K562 (cell line): ENCODE measurements at regions not wholly inside any gene's neighbourhood (a gene's known extent, or its start where the extent isn't known, plus 50 kb on each side); places are given as distances from the start of the nearest gene placed in this dataset.

ENCODE experiments used
- ATAC-seq: fragments of 200-7000 bp; cut with Tn5 transposase; 3 replicates; pipeline ENCODE4 v1.9.1; 2020; ENCODE audit warnings: moderate library complexity
- BruUV-seq: library from RNA; stranded (reverse); fragments of 400-500 nt; replicated peaks from 2 replicates; lab custom pipeline; 2021; lab: Mats Ljungman, UMichigan
- CTCF ChIA-PET: fragments of 300-600 bp; formaldehyde crosslinking; extraction: SDS; loops from one replicate; lab custom pipeline; 2021; ENCODE audit warnings: low intra/inter-chr PET ratio; lab: Yijun Ruan, JAX
- POLR2A ChIA-PET: fragments of 300-600, 350-650 bp; sonication (Branson Sonifier 250); formaldehyde crosslinking; extraction: SDS; loops from one replicate; lab custom pipeline; 2021; ENCODE audit warnings: antibody characterized with exemption, inconsistent platforms; lab: Yijun Ruan, JAX
- DNase-seq, 4 experiments: peaks; one replicate each; pipeline versions ENCODE4 v3.0.0 to v3.0.0-alpha.2; 2011 to 2018; ENCODE audit warnings: low spot score in 3 of 4, mixed read lengths in 3 of 4; ENCODE audit errors: extremely low read depth in 1 of 4
- FAIRE-seq: peaks from 2 replicates; lab custom pipeline; 2011; peaks lifted over from hg19 to GRCh38; lab: Jason Lieb, UNC
- H2AFZ ChIP-seq: 2 replicates; pipeline ENCODE4 v1.6.0; 2011; ENCODE audit warnings: low read depth, low read length, control low read depth, inconsistent platforms
- H3K27ac ChIP-seq: fragments of 200-600 bp; 3 replicates; pipeline ENCODE4 v1.8.0; 2011; ENCODE audit warnings: low read depth, mild to moderate bottlenecking, control low read depth, inconsistent platforms, low read length, moderate library complexity, mixed read lengths; ENCODE audit errors: extremely low read depth
- H3K27me3 ChIP-seq, 2 experiments: fragments of 300-600 bp in 1 of 2; 2 replicates in 1 of 2; 3 replicates in 1 of 2; pipeline versions ENCODE4 v1.6.0 to v1.8.0; 2011; ENCODE audit warnings: inconsistent platforms in 2 of 2, low read length in 2 of 2, mild to moderate bottlenecking in 1 of 2, mixed read lengths in 1 of 2, moderate library complexity in 1 of 2; ENCODE audit not compliant: control insufficient read depth in 2 of 2, insufficient read depth in 2 of 2
- H3K36me3 ChIP-seq: fragments of 300-600 bp; 3 replicates; pipeline ENCODE4 v1.8.0; 2011; ENCODE audit warnings: mild to moderate bottlenecking, low read length, inconsistent platforms; ENCODE audit not compliant: control insufficient read depth, insufficient read depth
- H3K4me1 ChIP-seq, 2 experiments: fragments of 200-600 bp in 1 of 2; replicated peaks in 1 of 2; 2 replicates in 1 of 2; 3 replicates in 1 of 2; pipeline versions ENCODE4 v1.5.1 to v1.8.0; 2011; ENCODE audit warnings: inconsistent platforms in 2 of 2, low read length in 2 of 2, mild to moderate bottlenecking in 1 of 2, mixed read lengths in 1 of 2, moderate library complexity in 1 of 2; ENCODE audit not compliant: control insufficient read depth in 2 of 2, insufficient read depth in 2 of 2
- H3K4me2 ChIP-seq: 2 replicates; pipeline ENCODE4 v1.6.1; 2011; ENCODE audit warnings: low read length, control low read depth, inconsistent platforms, mixed read lengths; ENCODE audit not compliant: insufficient read depth
- H3K4me3 ChIP-seq: fragments of 200-600 bp; sonication (generic), shearing (Covaris generic); 2 replicates; pipeline ENCODE4 v1.5.1; 2016; ENCODE audit warnings: control low read depth, inconsistent platforms
- H3K79me2 ChIP-seq: fragments of 200-600 bp; 3 replicates; pipeline ENCODE4 v1.8.0; 2011; ENCODE audit warnings: low read length, inconsistent platforms; ENCODE audit not compliant: control insufficient read depth, insufficient read depth
- H3K9ac ChIP-seq, 2 experiments: 2 replicates each; pipeline versions ENCODE4 v1.6.0 to v1.6.1; 2011; ENCODE audit warnings: low read depth in 2 of 2, low read length in 2 of 2, control low read depth in 1 of 2, inconsistent platforms in 1 of 2, mild to moderate bottlenecking in 1 of 2, mixed read lengths in 1 of 2; ENCODE audit not compliant: insufficient read depth in 1 of 2
- H3K9me1 ChIP-seq: one replicate; pipeline ENCODE4 v1.6.0; 2011; ENCODE audit warnings: inconsistent platforms, mild to moderate bottlenecking, low read length, moderate library complexity; ENCODE audit not compliant: control insufficient read depth, insufficient read depth
- H3K9me3 ChIP-seq: replicated peaks from 2 replicates; pipeline ENCODE4 v1.5.1; 2011; ENCODE audit warnings: low read depth, low read length, inconsistent platforms; ENCODE audit not compliant: control insufficient read depth, insufficient read depth
- H4K20me1 ChIP-seq: replicated peaks from 2 replicates; pipeline ENCODE4 v1.6.1; 2011; ENCODE audit warnings: low read length, inconsistent platforms, mixed read lengths; ENCODE audit not compliant: control insufficient read depth, insufficient read depth
- HMG20B ChIP-seq: fragments of 250-450 bp; sonication (Bioruptor Pico); IDR thresholded peaks from 2 replicates; pipeline ENCODE4 v1.5.0; 2021; ENCODE audit warnings: mild to moderate bottlenecking
- PML ChIP-seq: IDR thresholded peaks from 2 replicates; pipeline ENCODE4 v1.6.1; 2012; ENCODE audit warnings: low read length, inconsistent platforms
- TBP ChIP-seq: optimal IDR thresholded peaks from 2 replicates; pipeline ENCODE3; 2011; ENCODE audit warnings: low read depth, low read length, improper control_type of control experiment
- U2AF1 ChIP-seq: fragments of 200-400 bp; formaldehyde crosslinking; optimal IDR thresholded peaks from 2 replicates; pipeline ENCODE3; 2017; ENCODE audit warnings: mild to moderate bottlenecking, low read depth, low read length, moderate library complexity
- ZNF23 ChIP-seq: fragments of 250-450 bp; sonication (Bioruptor Pico); IDR thresholded peaks from 2 replicates; pipeline ENCODE4 v1.4.0; 2020; ENCODE audit warnings: mild to moderate bottlenecking
- ZNF507 ChIP-seq: conservative IDR thresholded peaks from 2 replicates; pipeline ENCODE4 v1.6.1; 2017; ENCODE audit warnings: missing genetic modification characterization, missing compliant biosample characterization
- WGBS: fragments of 100-300 bp; shearing (Covaris generic); methylation state at CpG from one replicate; pipeline ENCODE4 v1.1.6; 2016; ENCODE audit warnings: low coverage, mixed read lengths; ENCODE audit not compliant: insufficient coverage; ENCODE audit errors: missing lambda C conversion rate; 5-methylcytosine and 5-hydroxymethylcytosine counted together
- in situ Hi-C: fragments of 300-500 bp; cut with MboI; formaldehyde crosslinking; loops from 4 replicates; pipeline ENCODE4 v1.15.0; 2018; ENCODE audit warnings: inconsistent platforms, mixed read lengths
- intact Hi-C: fragments of 100-400 bp; cut with micrococcal nuclease; formaldehyde crosslinking; loops from 2 replicates; pipeline ENCODE4 v1.14.2; 2022
- TF ChIP-seq, protein P1 (sequence below): fragments of 250-450 bp; sonication (Bioruptor Pico); IDR thresholded peaks from 2 replicates; pipeline ENCODE4 v1.4.0; 2020; ENCODE audit warnings: mild to moderate bottlenecking, moderate library complexity, borderline replicate concordance
- TF ChIP-seq, protein P2 (sequence below): sonication (generic); formaldehyde crosslinking; IDR thresholded peaks from 2 replicates; pipeline ENCODE4 v1.9.0; 2022; ENCODE audit warnings: mild to moderate bottlenecking, missing genetic modification reagents
- TF ChIP-seq, protein P3 (sequence below): IDR thresholded peaks from 3 replicates; pipeline ENCODE4 v1.6.1; 2011; ENCODE audit warnings: borderline replicate concordance, mild to moderate bottlenecking, moderate library complexity; ENCODE audit not compliant: insufficient read length; ENCODE audit errors: extremely low read depth
- TF ChIP-seq, protein P4 (sequence below): fragments of 150-350 bp; conservative IDR thresholded peaks from 2 replicates; pipeline ENCODE4 v1.6.1; 2014; ENCODE audit warnings: low read length
- TF ChIP-seq, protein P5 (sequence below), 3 experiments: fragments of 200-800 bp in 1 of 3; sonication (Bioruptor generic) in 1 of 3; sonication (generic) in 1 of 3; formaldehyde crosslinking in 1 of 3; IDR thresholded peaks; 2 replicates each; pipeline versions ENCODE4 v1.6.1 to v1.8.0; 2016 to 2022; ENCODE audit warnings: mild to moderate bottlenecking in 2 of 3, missing compliant biosample characterization in 2 of 3, missing genetic modification characterization in 2 of 3, missing genetic modification reagents in 1 of 3

DNA sequence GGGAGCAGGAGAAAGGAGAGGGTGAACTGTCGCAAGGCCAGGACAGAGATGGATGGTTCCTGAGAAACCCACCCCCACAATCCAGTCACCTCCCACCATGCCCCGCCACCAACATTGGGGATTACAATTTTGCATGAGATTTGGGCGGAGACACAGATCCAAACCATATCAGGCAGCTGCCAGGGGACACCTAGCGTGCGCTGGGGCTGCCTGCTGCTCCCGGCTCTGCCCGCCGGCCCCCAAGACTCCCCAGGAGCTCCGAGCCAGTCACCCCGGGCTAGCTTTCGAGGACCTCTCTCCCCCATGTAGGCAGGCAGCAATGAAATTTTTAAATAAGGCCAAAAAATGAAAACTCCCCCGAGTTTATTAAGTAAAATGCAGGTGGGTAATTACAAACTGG lies 111.7 kb downstream of the UNCX start:
- WGBS = 3% methylated on average over 12 of the region's 12 CpGs
- H4K20me1 ChIP-seq = no peaks in the 10 kb centered on the region; the same call in none of the 2 replicates
- no peak for DNase-seq
- no peaks in the 10 kb centered on the region for H3K79me2 ChIP-seq
- H3K9ac ChIP-seq = no peak overlapping the region
- no peaks in the 10 kb centered on the region for H3K36me3 ChIP-seq
- ChIA-PET POLR2A (interaction anchor here (0.6 to 0.7 kb wide), 2 partner anchors 11 to 118 kb away, joined by 3 to 4 read pairs; no protein-coding TSS in a partner anchor), CTCF (no interaction called here)
- no TSS peak for BruUV-seq
- no peak for FAIRE-seq
- peaks cover 0 to 23% of the 10 kb centered on the region in 2 experiments; a peak in 1 of 5 replicates for H3K4me1 ChIP-seq
- no peak overlapping the region for H2AFZ ChIP-seq
- no peak overlapping the region for H3K27ac ChIP-seq
- no peak overlapping the region for H3K4me2 ChIP-seq
- no peaks in the 10 kb centered on the region for H3K9me3 ChIP-seq
- H3K27me3 ChIP-seq = peaks cover 23 to 81% of the 10 kb centered on the region in 2 experiments; a peak in 4 of 5 replicates
- in situ Hi-C loops (no loop called here), intact Hi-C loops (no loop called here)
- H3K4me3 ChIP-seq = no peak overlapping the region
- no peak for ATAC-seq
- H3K9me1 ChIP-seq = no peaks in the 10 kb centered on the region
- TF ChIP-seq PML (no peak), U2AF1 (no peak), ZNF23 (no peak), ZNF507 (no peak), HMG20B (CRISPR knock-in tag) (no peak), TBP (no peak)
- TF ChIP-seq, protein P1, sequence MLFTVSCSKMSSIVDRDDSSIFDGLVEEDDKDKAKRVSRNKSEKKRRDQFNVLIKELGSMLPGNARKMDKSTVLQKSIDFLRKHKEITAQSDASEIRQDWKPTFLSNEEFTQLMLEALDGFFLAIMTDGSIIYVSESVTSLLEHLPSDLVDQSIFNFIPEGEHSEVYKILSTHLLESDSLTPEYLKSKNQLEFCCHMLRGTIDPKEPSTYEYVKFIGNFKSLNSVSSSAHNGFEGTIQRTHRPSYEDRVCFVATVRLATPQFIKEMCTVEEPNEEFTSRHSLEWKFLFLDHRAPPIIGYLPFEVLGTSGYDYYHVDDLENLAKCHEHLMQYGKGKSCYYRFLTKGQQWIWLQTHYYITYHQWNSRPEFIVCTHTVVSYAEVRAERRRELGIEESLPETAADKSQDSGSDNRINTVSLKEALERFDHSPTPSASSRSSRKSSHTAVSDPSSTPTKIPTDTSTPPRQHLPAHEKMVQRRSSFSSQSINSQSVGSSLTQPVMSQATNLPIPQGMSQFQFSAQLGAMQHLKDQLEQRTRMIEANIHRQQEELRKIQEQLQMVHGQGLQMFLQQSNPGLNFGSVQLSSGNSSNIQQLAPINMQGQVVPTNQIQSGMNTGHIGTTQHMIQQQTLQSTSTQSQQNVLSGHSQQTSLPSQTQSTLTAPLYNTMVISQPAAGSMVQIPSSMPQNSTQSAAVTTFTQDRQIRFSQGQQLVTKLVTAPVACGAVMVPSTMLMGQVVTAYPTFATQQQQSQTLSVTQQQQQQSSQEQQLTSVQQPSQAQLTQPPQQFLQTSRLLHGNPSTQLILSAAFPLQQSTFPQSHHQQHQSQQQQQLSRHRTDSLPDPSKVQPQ (CRISPR knock-in tag) = no peak
- TF ChIP-seq, protein P2, sequence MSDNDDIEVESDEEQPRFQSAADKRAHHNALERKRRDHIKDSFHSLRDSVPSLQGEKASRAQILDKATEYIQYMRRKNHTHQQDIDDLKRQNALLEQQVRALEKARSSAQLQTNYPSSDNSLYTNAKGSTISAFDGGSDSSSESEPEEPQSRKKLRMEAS (CRISPR knock-in tag) = no peak
- TF ChIP-seq, protein P3, sequence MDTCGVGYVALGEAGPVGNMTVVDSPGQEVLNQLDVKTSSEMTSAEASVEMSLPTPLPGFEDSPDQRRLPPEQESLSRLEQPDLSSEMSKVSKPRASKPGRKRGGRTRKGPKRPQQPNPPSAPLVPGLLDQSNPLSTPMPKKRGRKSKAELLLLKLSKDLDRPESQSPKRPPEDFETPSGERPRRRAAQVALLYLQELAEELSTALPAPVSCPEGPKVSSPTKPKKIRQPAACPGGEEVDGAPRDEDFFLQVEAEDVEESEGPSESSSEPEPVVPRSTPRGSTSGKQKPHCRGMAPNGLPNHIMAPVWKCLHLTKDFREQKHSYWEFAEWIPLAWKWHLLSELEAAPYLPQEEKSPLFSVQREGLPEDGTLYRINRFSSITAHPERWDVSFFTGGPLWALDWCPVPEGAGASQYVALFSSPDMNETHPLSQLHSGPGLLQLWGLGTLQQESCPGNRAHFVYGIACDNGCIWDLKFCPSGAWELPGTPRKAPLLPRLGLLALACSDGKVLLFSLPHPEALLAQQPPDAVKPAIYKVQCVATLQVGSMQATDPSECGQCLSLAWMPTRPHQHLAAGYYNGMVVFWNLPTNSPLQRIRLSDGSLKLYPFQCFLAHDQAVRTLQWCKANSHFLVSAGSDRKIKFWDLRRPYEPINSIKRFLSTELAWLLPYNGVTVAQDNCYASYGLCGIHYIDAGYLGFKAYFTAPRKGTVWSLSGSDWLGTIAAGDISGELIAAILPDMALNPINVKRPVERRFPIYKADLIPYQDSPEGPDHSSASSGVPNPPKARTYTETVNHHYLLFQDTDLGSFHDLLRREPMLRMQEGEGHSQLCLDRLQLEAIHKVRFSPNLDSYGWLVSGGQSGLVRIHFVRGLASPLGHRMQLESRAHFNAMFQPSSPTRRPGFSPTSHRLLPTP = no peak
- TF ChIP-seq, protein P4, sequence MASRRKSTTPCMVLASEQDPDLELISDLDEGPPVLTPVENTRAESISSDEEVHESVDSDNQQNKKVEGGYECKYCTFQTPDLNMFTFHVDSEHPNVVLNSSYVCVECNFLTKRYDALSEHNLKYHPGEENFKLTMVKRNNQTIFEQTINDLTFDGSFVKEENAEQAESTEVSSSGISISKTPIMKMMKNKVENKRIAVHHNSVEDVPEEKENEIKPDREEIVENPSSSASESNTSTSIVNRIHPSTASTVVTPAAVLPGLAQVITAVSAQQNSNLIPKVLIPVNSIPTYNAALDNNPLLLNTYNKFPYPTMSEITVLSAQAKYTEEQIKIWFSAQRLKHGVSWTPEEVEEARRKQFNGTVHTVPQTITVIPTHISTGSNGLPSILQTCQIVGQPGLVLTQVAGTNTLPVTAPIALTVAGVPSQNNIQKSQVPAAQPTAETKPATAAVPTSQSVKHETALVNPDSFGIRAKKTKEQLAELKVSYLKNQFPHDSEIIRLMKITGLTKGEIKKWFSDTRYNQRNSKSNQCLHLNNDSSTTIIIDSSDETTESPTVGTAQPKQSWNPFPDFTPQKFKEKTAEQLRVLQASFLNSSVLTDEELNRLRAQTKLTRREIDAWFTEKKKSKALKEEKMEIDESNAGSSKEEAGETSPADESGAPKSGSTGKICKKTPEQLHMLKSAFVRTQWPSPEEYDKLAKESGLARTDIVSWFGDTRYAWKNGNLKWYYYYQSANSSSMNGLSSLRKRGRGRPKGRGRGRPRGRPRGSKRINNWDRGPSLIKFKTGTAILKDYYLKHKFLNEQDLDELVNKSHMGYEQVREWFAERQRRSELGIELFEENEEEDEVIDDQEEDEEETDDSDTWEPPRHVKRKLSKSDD = no peak
- TF ChIP-seq, protein P5, sequence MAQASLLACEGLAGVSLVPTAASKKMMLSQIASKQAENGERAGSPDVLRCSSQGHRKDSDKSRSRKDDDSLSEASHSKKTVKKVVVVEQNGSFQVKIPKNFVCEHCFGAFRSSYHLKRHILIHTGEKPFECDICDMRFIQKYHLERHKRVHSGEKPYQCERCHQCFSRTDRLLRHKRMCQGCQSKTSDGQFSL (CRISPR knock-in tag; IDR thresholded peaks at IDR 0.05) = no peak
- TF ChIP-seq, protein P5 (tag; IDR thresholded peaks at IDR 0.05) = no peak
